ENCODE measurements at regions not wholly inside any gene's neighbourhood (a gene's known extent, or its start where the extent isn't known, plus 50 kb on each side); places are given as distances from the start of the nearest gene placed in this dataset.

GRCh38 chr2:82109418-82109817 is 1804.9 kb upstream of the LRRTM1 start:
- DNase-seq (ENCODE audit: low spot score) (no peak), ATAC-seq (ENCODE audit: low read depth) (no peak)
- Histone ChIP-seq H3K27ac (ENCODE audit: poor library complexity, severe bottlenecking) (no peak overlapping the region), H3K9me3 (ENCODE audit: severe bottlenecking) (no peaks in the 10 kb centered on the region), H3K36me3 (ENCODE audit: low read depth) (no peaks in the 10 kb centered on the region), H3K4me3 (ENCODE audit: severe bottlenecking) (no peak overlapping the region), H3K27me3 (ENCODE audit: insufficient read depth, poor library complexity, severe bottlenecking) (no peaks in the 10 kb centered on the region), H3K4me1 (ENCODE audit: insufficient read depth, poor library complexity, severe bottlenecking) (no peaks in the 10 kb centered on the region)
- TF ChIP-seq CTCF (IDR thresholded peaks at IDR 0.05; ENCODE audit: poor library complexity, severe bottlenecking): no peak

DNA sequence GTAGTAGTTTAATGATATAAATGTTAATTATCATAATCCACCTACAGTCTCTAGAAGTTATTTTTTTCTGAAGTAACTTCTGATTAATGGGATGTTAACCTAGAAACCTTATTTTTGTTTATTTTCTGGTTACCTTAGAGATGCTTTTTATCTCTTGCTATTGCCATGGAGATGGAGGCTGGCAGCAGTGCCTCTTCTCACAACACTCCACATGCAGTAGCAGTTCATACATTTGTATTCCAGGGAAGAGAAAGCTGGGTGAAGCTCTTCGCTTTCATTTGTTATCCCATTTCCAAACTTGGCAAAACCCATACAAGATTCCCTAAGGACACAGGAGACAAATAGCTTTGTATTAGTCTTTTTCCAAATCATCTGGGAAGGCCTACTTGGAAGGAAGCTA is 1794.1 kb upstream of the LRRTM1 start:
- Histone ChIP-seq H3K27ac (ENCODE audit: poor library complexity, severe bottlenecking) (no peak overlapping the region), H3K4me3 (ENCODE audit: severe bottlenecking) (no peak overlapping the region), H3K27me3 (ENCODE audit: insufficient read depth, poor library complexity, severe bottlenecking) (no peaks in the 10 kb centered on the region), H3K36me3 (ENCODE audit: low read depth) (no peaks in the 10 kb centered on the region), H3K9me3 (ENCODE audit: severe bottlenecking) (no peaks in the 10 kb centered on the region), H3K4me1 (ENCODE audit: insufficient read depth, poor library complexity, severe bottlenecking) (no peaks in the 10 kb centered on the region)
- DNase-seq (ENCODE audit: low spot score): no peak
- TF ChIP-seq CTCF (IDR thresholded peaks at IDR 0.05; ENCODE audit: poor library complexity, severe bottlenecking): no peak
- ATAC-seq (ENCODE audit: low read depth): no peak

DNA sequence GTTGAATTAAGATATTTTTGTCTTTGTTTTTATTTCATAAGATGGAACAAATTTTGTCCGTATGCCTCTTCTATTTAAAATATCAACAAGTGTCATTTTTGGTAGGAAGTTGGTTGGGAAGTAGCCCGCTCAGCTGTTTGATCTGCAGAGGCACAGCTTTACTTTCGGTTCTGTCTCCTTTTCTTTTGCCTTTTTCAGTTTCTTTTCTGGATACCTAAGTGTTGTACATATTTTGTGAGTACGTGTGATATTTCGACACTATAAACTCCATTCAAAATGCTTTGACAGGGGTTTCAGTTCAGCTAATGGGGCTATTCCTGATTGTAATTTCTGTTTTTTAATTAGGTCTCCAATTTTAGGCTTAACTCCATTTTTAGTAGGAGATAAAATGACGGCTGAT is 1785.0 kb upstream of the LRRTM1 start:
- ATAC-seq (ENCODE audit: low read depth) (no peak), DNase-seq (ENCODE audit: low spot score) (no peak)
- H3K27ac ChIP-seq (ENCODE audit: poor library complexity, severe bottlenecking): no peak overlapping the region
- no peaks in the 10 kb centered on the region for H3K36me3 ChIP-seq (ENCODE audit: low read depth)
- no peak for TF ChIP-seq CTCF (IDR thresholded peaks at IDR 0.05; ENCODE audit: poor library complexity, severe bottlenecking)
- no peaks in the 10 kb centered on the region for H3K4me1 ChIP-seq (ENCODE audit: insufficient read depth, poor library complexity, severe bottlenecking)
- H3K4me3 ChIP-seq (ENCODE audit: severe bottlenecking): no peak overlapping the region
- H3K27me3 ChIP-seq (ENCODE audit: insufficient read depth, poor library complexity, severe bottlenecking): no peaks in the 10 kb centered on the region
- no peaks in the 10 kb centered on the region for H3K9me3 ChIP-seq (ENCODE audit: severe bottlenecking)

DNA sequence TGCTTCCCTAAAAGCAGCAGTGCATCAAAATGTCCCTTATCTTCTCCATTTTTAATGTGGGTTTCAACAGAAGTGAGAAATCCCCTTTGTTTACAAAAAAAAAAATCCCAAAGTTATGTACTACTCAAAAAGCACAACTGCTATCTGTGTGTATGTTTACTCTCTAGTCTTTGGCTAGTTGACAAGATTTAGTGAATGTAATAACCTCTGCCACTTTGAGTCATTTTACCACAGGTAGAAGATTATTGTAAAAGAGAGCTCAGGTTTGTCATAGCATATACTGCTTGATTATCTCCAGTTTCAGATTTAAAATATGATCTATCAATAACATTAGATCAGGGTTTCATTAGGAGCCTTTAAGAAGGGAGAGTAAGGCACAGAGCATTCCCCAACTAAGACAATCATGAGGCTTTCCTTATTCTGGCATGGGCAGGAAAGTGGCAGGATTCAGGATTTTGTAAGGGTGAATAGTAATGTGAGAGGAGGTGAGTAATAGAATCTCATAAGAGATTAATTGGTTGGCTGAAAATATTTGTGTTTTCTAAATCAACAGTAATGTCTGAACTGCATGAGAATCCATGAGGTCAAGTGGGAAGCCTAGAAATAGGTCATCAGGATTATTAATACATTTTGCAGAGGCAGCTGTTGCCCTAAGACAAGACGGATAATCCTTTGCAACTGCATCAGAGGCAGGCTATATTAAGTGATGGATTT is 1780.3 kb upstream of the LRRTM1 start:
- DNase-seq (ENCODE audit: low spot score) (no peak), ATAC-seq (ENCODE audit: low read depth) (no peak)
- H3K36me3 ChIP-seq (ENCODE audit: low read depth): no peaks in the 10 kb centered on the region
- H3K27ac ChIP-seq (ENCODE audit: poor library complexity, severe bottlenecking): no peak overlapping the region
- no peaks in the 10 kb centered on the region for H3K9me3 ChIP-seq (ENCODE audit: severe bottlenecking)
- TF ChIP-seq CTCF (IDR thresholded peaks at IDR 0.05; ENCODE audit: poor library complexity, severe bottlenecking): no peak
- no peaks in the 10 kb centered on the region for H3K4me1 ChIP-seq (ENCODE audit: insufficient read depth, poor library complexity, severe bottlenecking)
- no peaks in the 10 kb centered on the region for H3K27me3 ChIP-seq (ENCODE audit: insufficient read depth, poor library complexity, severe bottlenecking)
- H3K4me3 ChIP-seq (ENCODE audit: severe bottlenecking): no peak overlapping the region

GRCh38 chr2:82075875-82076274 is 1771.3 kb upstream of the LRRTM1 start:
- H3K4me1 ChIP-seq (ENCODE audit: insufficient read depth, poor library complexity, severe bottlenecking): no peaks in the 10 kb centered on the region
- no peak overlapping the region for H3K27ac ChIP-seq (ENCODE audit: poor library complexity, severe bottlenecking)
- ATAC-seq (ENCODE audit: low read depth): no peak
- no peak for DNase-seq (ENCODE audit: low spot score)
- no peak for TF ChIP-seq CTCF (IDR thresholded peaks at IDR 0.05; ENCODE audit: poor library complexity, severe bottlenecking)
- no peaks in the 10 kb centered on the region for H3K9me3 ChIP-seq (ENCODE audit: severe bottlenecking)
- no peak overlapping the region for H3K4me3 ChIP-seq (ENCODE audit: severe bottlenecking)
- no peaks in the 10 kb centered on the region for H3K27me3 ChIP-seq (ENCODE audit: insufficient read depth, poor library complexity, severe bottlenecking)
- H3K36me3 ChIP-seq (ENCODE audit: low read depth): no peaks in the 10 kb centered on the region

Data from RWPE2 (cell line).